Neural progenitor cell (in vitro differentiated cells): ENCODE measurements at regions not wholly inside any gene's neighbourhood (a gene's known extent, or its start where the extent isn't known, plus 50 kb on each side); places are given as distances from the start of the nearest gene placed in this dataset.

Source experiments
- DNase-seq: peaks from one replicate; pipeline ENCODE4 v3.0.0-alpha.2; 2016; ENCODE audit warnings: low spot score
- H2AFZ ChIP-seq: fragments of 200-600 bp; sonication (generic); replicated peaks from 2 replicates; pipeline ENCODE4 v1.6.1; 2016; ENCODE audit warnings: antibody characterized with exemption
- H3F3A ChIP-seq: fragments of 200-600 bp; sonication (generic); 2 replicates; pipeline ENCODE4 v1.6.1; 2016; ENCODE audit warnings: antibody characterized with exemption, low read depth
- H3K27ac ChIP-seq: fragments of 200-600 bp; sonication (generic); 2 replicates; pipeline ENCODE4 v1.5.1; 2016; ENCODE audit warnings: mild to moderate bottlenecking
- H3K27me3 ChIP-seq: fragments of 200-600 bp; sonication (generic); 2 replicates; pipeline ENCODE4 v1.6.1; 2016; ENCODE audit warnings: mild to moderate bottlenecking, moderate library complexity
- H3K36me3 ChIP-seq: fragments of 200-600 bp; sonication (generic); 2 replicates; pipeline ENCODE4 v1.5.1; 2016
- H3K4me1 ChIP-seq: fragments of 200-600 bp; sonication (generic); 2 replicates; pipeline ENCODE4 v1.6.1; 2016; ENCODE audit warnings: mixed run types
- H3K4me2 ChIP-seq: fragments of 200-600 bp; sonication (generic); 2 replicates; pipeline ENCODE4 v1.6.1; 2016
- H3K4me3 ChIP-seq: fragments of 200-600 bp; sonication (generic); 2 replicates; pipeline ENCODE4 v1.5.1; 2016
- H3K79me2 ChIP-seq: fragments of 200-600 bp; sonication (generic); 2 replicates; pipeline ENCODE4 v1.6.1; 2016; ENCODE audit warnings: low read depth
- H3K9ac ChIP-seq: fragments of 200-600 bp; sonication (generic); 2 replicates; pipeline ENCODE4 v1.6.1; 2016
- H3K9me3 ChIP-seq: fragments of 200-600 bp; sonication (generic); 2 replicates; pipeline ENCODE4 v1.5.1; 2016; ENCODE audit warnings: low read depth
- H4K20me1 ChIP-seq: fragments of 200-600 bp; sonication (generic); 2 replicates; pipeline ENCODE4 v1.6.1; 2016; ENCODE audit warnings: low read depth
- H3K27ac Mint-ChIP-seq: 3 replicates; pipeline ENCODE4 v1.8.0; 2021; ENCODE audit warnings: mixed read lengths
- H3K27me3 Mint-ChIP-seq: 2 replicates; pipeline ENCODE4 v1.8.0; 2022; ENCODE audit warnings: low read depth, mild to moderate bottlenecking, inconsistent platforms, moderate library complexity, mixed read lengths; ENCODE audit not compliant: insufficient read depth
- H3K36me3 Mint-ChIP-seq: 3 replicates; pipeline ENCODE4 v1.8.0; 2021; ENCODE audit warnings: mixed read lengths
- H3K4me1 Mint-ChIP-seq: 3 replicates; pipeline ENCODE4 v1.8.0; 2021; ENCODE audit warnings: mixed read lengths
- H3K4me3 Mint-ChIP-seq: 3 replicates; pipeline ENCODE4 v1.8.0; 2021; ENCODE audit warnings: mild to moderate bottlenecking, moderate library complexity, mixed read lengths
- H3K9me3 Mint-ChIP-seq: 3 replicates; pipeline ENCODE4 v1.8.0; 2020; ENCODE audit warnings: mixed read lengths
- EZH2 ChIP-seq: fragments of 200-600 bp; sonication (generic); IDR thresholded peaks from 2 replicates; pipeline ENCODE4 v1.6.1; 2017; ENCODE audit warnings: antibody characterized with exemption, mild to moderate bottlenecking, moderate library complexity
- EZH2phosphoT487 ChIP-seq: fragments of 200-600 bp; sonication (generic); IDR thresholded peaks from 2 replicates; pipeline ENCODE4 v1.6.1; 2017; ENCODE audit warnings: antibody characterized with exemption
- TF ChIP-seq, protein P1 (sequence below): fragments of 200-600 bp; sonication (generic); IDR thresholded peaks from 2 replicates; pipeline ENCODE4 v1.5.1; 2017; ENCODE audit warnings: antibody characterized with exemption, mild to moderate bottlenecking

DNA sequence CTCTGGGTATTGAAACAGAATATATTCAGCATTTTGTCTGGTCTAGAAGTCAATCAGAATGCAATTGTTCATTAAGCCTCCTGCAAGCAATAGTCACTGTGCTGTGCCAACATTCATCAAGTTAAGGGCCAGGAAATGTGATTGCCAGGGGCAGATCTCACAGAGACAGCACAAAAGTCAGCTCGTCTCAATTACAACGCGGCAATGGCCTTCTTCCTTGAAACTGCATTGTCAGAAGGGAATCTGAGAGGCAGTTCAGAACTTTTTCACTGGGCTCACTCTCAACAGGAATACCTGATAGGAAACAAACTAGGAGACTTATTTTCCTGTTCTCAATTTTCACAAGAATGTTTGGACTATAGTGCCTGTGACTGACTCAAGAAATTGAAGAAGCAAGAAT is 131.1 kb upstream of the NR3C2 start:
- Histone ChIP-seq H3K4me1 (no peaks in the 10 kb centered on the region), H4K20me1 (no peaks in the 10 kb centered on the region), H3F3A (no peaks in the 10 kb centered on the region), H3K27me3 (no peaks in the 10 kb centered on the region), H3K4me2 (no peak overlapping the region), H3K9me3 (no peaks in the 10 kb centered on the region), H3K36me3 (no peaks in the 10 kb centered on the region), H3K79me2 (no peaks in the 10 kb centered on the region), H3K4me3 (no peak overlapping the region), H2AFZ (no peak overlapping the region), H3K9ac (no peak overlapping the region), H3K27ac (no peak overlapping the region)
- Mint-ChIP-seq H3K4me3 (no peak overlapping the region), H3K4me1 (no peaks in the 10 kb centered on the region), H3K9me3 (peaks cover 7% of the 10 kb centered on the region), H3K27ac (no peak overlapping the region), H3K36me3 (no peaks in the 10 kb centered on the region), H3K27me3 (no peaks in the 10 kb centered on the region)
- TF ChIP-seq, protein P1, sequence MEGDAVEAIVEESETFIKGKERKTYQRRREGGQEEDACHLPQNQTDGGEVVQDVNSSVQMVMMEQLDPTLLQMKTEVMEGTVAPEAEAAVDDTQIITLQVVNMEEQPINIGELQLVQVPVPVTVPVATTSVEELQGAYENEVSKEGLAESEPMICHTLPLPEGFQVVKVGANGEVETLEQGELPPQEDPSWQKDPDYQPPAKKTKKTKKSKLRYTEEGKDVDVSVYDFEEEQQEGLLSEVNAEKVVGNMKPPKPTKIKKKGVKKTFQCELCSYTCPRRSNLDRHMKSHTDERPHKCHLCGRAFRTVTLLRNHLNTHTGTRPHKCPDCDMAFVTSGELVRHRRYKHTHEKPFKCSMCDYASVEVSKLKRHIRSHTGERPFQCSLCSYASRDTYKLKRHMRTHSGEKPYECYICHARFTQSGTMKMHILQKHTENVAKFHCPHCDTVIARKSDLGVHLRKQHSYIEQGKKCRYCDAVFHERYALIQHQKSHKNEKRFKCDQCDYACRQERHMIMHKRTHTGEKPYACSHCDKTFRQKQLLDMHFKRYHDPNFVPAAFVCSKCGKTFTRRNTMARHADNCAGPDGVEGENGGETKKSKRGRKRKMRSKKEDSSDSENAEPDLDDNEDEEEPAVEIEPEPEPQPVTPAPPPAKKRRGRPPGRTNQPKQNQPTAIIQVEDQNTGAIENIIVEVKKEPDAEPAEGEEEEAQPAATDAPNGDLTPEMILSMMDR, result no peak
- TF ChIP-seq EZH2phosphoT487 (no peak), EZH2 (no peak)
- DNase-seq, result no peak

DNA sequence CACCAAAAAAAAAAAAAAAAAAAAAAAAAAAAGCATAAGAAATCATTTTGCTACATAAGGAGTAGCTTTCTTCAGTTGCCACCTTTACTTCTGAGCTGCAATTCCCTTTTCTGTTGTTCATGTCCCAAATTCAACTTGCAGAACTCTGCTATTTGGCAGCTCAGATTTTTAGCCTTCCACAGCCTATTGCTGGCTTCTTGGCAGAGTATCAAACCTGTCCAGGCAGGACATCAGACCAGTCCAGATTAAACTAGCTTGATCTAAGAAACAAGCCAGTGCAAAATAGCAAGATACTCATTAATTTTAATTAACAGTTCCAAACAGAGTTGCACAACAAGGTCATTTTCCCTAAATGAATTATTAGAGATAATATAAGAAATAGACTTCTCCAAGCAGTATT is 123.6 kb upstream of the NR3C2 start:
- no peak overlapping the region for H3K4me3 ChIP-seq
- no peak overlapping the region for H3K4me2 ChIP-seq
- no peaks in the 10 kb centered on the region for H3K36me3 Mint-ChIP-seq
- H4K20me1 ChIP-seq, result no peaks in the 10 kb centered on the region
- H3K27me3 ChIP-seq, result no peaks in the 10 kb centered on the region
- no peak for DNase-seq
- no peaks in the 10 kb centered on the region for H3F3A ChIP-seq
- H3K9me3 Mint-ChIP-seq, result peaks cover 6% of the 10 kb centered on the region
- no peaks in the 10 kb centered on the region for H3K4me1 Mint-ChIP-seq
- no peak overlapping the region for H3K27ac Mint-ChIP-seq
- no peaks in the 10 kb centered on the region for H3K9me3 ChIP-seq
- no peak overlapping the region for H2AFZ ChIP-seq
- TF ChIP-seq EZH2 (no peak), EZH2phosphoT487 (no peak)
- TF ChIP-seq, protein P1, result no peak
- H3K4me3 Mint-ChIP-seq, result no peak overlapping the region
- H3K4me1 ChIP-seq, result no peaks in the 10 kb centered on the region
- no peak overlapping the region for H3K9ac ChIP-seq
- H3K27ac ChIP-seq, result no peak overlapping the region
- no peaks in the 10 kb centered on the region for H3K27me3 Mint-ChIP-seq
- no peaks in the 10 kb centered on the region for H3K79me2 ChIP-seq
- H3K36me3 ChIP-seq, result no peaks in the 10 kb centered on the region

DNA sequence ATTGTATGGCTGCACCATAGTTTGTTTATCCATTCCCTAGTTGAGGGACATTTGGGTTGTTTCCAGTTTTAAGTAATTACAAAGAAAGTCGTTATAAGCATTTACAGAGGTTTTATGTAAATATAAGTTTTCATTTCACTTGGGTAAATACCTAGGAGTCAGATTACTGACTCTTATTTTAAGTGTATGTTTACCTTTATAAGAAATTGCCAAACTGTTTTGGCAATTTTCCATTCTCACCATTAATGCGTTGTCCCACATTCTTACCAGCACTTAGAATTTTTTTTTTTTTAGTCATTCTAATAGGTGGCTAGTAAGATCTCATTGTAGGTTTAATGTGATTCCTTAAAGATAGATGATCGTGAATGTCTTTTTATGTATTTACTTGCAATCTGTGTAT is 121.5 kb upstream of the NR3C2 start:
- Histone ChIP-seq H3K4me1 (no peaks in the 10 kb centered on the region), H3K9ac (no peak overlapping the region), H3K9me3 (no peaks in the 10 kb centered on the region), H3K4me3 (no peak overlapping the region), H3F3A (no peaks in the 10 kb centered on the region), H3K27me3 (no peaks in the 10 kb centered on the region), H2AFZ (no peak overlapping the region), H3K4me2 (no peak overlapping the region), H3K79me2 (no peaks in the 10 kb centered on the region), H3K36me3 (no peaks in the 10 kb centered on the region), H3K27ac (no peak overlapping the region), H4K20me1 (no peaks in the 10 kb centered on the region)
- no peak for DNase-seq
- no peaks in the 10 kb centered on the region for H3K9me3 Mint-ChIP-seq
- TF ChIP-seq EZH2 (no peak), EZH2phosphoT487 (no peak)
- TF ChIP-seq, protein P1, result no peak
- no peaks in the 10 kb centered on the region for H3K4me1 Mint-ChIP-seq
- no peaks in the 10 kb centered on the region for H3K27me3 Mint-ChIP-seq
- no peaks in the 10 kb centered on the region for H3K36me3 Mint-ChIP-seq
- no peak overlapping the region for H3K4me3 Mint-ChIP-seq
- no peak overlapping the region for H3K27ac Mint-ChIP-seq

DNA sequence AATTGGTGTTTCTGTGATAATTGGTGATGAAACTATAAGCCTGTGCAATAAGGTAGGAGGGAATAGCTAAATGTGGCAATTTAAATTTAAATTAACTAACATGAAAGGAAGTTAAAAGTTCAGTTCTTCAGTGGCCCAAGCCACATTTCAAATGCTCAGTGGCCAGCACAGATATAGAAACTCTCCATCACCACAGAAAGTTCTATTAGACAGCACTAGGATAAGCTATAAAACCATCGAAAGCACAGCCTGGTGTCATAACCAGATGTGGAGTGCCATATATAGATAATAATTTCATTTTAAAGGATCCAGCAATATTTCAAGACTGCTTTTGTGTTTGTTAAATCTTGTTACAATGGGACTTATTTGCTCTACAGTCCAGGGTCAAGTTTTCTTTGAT is 119.3 kb upstream of the NR3C2 start:
- Histone ChIP-seq H3K4me3 (no peak overlapping the region), H3K27ac (no peak overlapping the region), H3F3A (no peaks in the 10 kb centered on the region), H4K20me1 (no peaks in the 10 kb centered on the region), H2AFZ (no peak overlapping the region), H3K9ac (no peak overlapping the region), H3K27me3 (no peaks in the 10 kb centered on the region), H3K9me3 (no peaks in the 10 kb centered on the region), H3K4me2 (no peak overlapping the region), H3K36me3 (no peaks in the 10 kb centered on the region), H3K79me2 (no peaks in the 10 kb centered on the region), H3K4me1 (no peaks in the 10 kb centered on the region)
- H3K27me3 Mint-ChIP-seq, result no peaks in the 10 kb centered on the region
- no peaks in the 10 kb centered on the region for H3K4me1 Mint-ChIP-seq
- DNase-seq, result no peak
- H3K9me3 Mint-ChIP-seq, result no peaks in the 10 kb centered on the region
- no peak overlapping the region for H3K4me3 Mint-ChIP-seq
- no peaks in the 10 kb centered on the region for H3K36me3 Mint-ChIP-seq
- H3K27ac Mint-ChIP-seq, result no peak overlapping the region
- TF ChIP-seq EZH2 (no peak), EZH2phosphoT487 (no peak)
- TF ChIP-seq, protein P1, result no peak
